HG03280 (cell line): ENCODE measurements at regions not wholly inside any gene's neighbourhood (a gene's known extent, or its start where the extent isn't known, plus 50 kb on each side); places are given as distances from the start of the nearest gene placed in this dataset.

Experiments
- ATAC-seq: cut with Tn5 transposase; IDR thresholded peaks from one replicate; pipeline ENCODE4 v1.9.1; 2021; ENCODE audit warnings: mild to moderate bottlenecking, moderate library complexity; ENCODE audit not compliant: unreplicated experiment

- no peak for ATAC-seq
Observed at GRCh38 chr2:35035883-35036282, 1319.7 kb upstream of the CRIM1 start.

GRCh38 chr2:35033748-35034147 is 1321.8 kb upstream of the CRIM1 start:
- ATAC-seq = no peak

- no peak for ATAC-seq
Observed at GRCh38 chr2:35023545-35023944, 1332.0 kb upstream of the CRIM1 start.

- ATAC-seq = no peak
Observed at GRCh38 chr2:35000453-35000852, 1355.1 kb upstream of the CRIM1 start.

- ATAC-seq = no peak
Observed at GRCh38 chr2:34998741-34999140, 1356.8 kb upstream of the CRIM1 start.

GRCh38 chr2:34997779-34998178 is 1357.8 kb upstream of the CRIM1 start:
- no peak for ATAC-seq

GRCh38 chr2:34995196-34995595 is 1360.4 kb upstream of the CRIM1 start:
- ATAC-seq = no peak

GRCh38 chr2:34991508-34992274 is 1363.9 kb upstream of the CRIM1 start:
- ATAC-seq = no peak

- ATAC-seq = no peak
Observed at GRCh38 chr2:34985474-34985873, 1370.1 kb upstream of the CRIM1 start.

- ATAC-seq = no peak
Observed at GRCh38 chr2:34980689-34981088, 1374.9 kb upstream of the CRIM1 start.

- ATAC-seq = no peak
Observed at GRCh38 chr2:34979148-34979547, 1376.4 kb upstream of the CRIM1 start.

- ATAC-seq = no peak
Observed at GRCh38 chr2:34961822-34962221, 1362.7 kb upstream of the FAM98A start.

- no peak for ATAC-seq
Observed at GRCh38 chr2:34954758-34955157, 1355.7 kb upstream of the FAM98A start.

- no peak for ATAC-seq
Observed at GRCh38 chr2:34950797-34951196, 1351.7 kb upstream of the FAM98A start.

GRCh38 chr2:34949316-34949715 is 1350.2 kb upstream of the FAM98A start:
- no peak for ATAC-seq

GRCh38 chr2:34936089-34936488 is 1337.0 kb upstream of the FAM98A start:
- no peak for ATAC-seq

GRCh38 chr2:34912084-34912483 is 1313.0 kb upstream of the FAM98A start:
- ATAC-seq = peak; percentile 73

GRCh38 chr2:34909992-34910705 is 1311.0 kb upstream of the FAM98A start:
- ATAC-seq = no peak

- ATAC-seq = no peak
Observed at GRCh38 chr2:34907812-34908211, 1308.7 kb upstream of the FAM98A start.

GRCh38 chr2:34901739-34902138 is 1302.6 kb upstream of the FAM98A start:
- ATAC-seq = no peak

GRCh38 chr2:34899079-34899478 is 1300.0 kb upstream of the FAM98A start:
- no peak for ATAC-seq

GRCh38 chr2:34892766-34893165 is 1293.7 kb upstream of the FAM98A start:
- no peak for ATAC-seq
